Gastrocnemius medialis (tissue), 4 donors: ENCODE measurements at regions not wholly inside any gene's neighbourhood (a gene's known extent, or its start where the extent isn't known, plus 50 kb on each side); places are given as distances from the start of the nearest gene placed in this dataset.

ENCODE experiments used
- ATAC-seq, 2 donors: fragments of 150-250 bp; one replicate each; pipeline ENCODE4 v1.9.1; 2016
- DNase-seq, 2 donors: peaks; one replicate each; pipeline ENCODE4 v3.0.0-alpha.2; 2019
- H3K27ac ChIP-seq, 4 donors: fragments of 200-600 bp; sonication (generic); 1 replicate in 1 of 4; 2 replicates in 3 of 4; pipeline ENCODE4 v1.5.1; 2016 to 2018; ENCODE audit warnings: mild to moderate bottlenecking in 2 of 4, moderate library complexity in 1 of 4
- H3K27me3 ChIP-seq, 3 donors: fragments of 200-600 bp; sonication (generic) in 2 of 3; 1 replicate in 1 of 3; 2 replicates in 2 of 3; pipeline versions ENCODE4 v1.5.1 to v1.6.0; 2016 to 2019; ENCODE audit warnings: mild to moderate bottlenecking in 1 of 3, moderate library complexity in 1 of 3
- H3K36me3 ChIP-seq, 2 donors: fragments of 200-600 bp; sonication (generic) in 1 of 2; one replicate each; pipeline ENCODE4 v1.5.1; 2017 to 2018
- H3K4me1 ChIP-seq, 2 donors: fragments of 200-600 bp; sonication (generic) in 1 of 2; one replicate each; pipeline ENCODE4 v1.5.1; 2016 to 2017; ENCODE audit warnings: mild to moderate bottlenecking in 2 of 2
- H3K4me3 ChIP-seq, 4 donors: fragments of 200-600 bp; sonication (generic) in 3 of 4; 1 replicate in 1 of 4; 2 replicates in 3 of 4; pipeline ENCODE4 v1.5.1; 2016 to 2019; ENCODE audit warnings: mild to moderate bottlenecking in 2 of 4
- H3K9me3 ChIP-seq, 3 donors: fragments of 200-600 bp; sonication (generic) in 2 of 3; 1 replicate in 1 of 3; 2 replicates in 2 of 3; pipeline ENCODE4 v1.5.1; 2016 to 2019
- POLR2A ChIP-seq, 2 donors: fragments of 450-650 bp; IDR thresholded peaks; one replicate each; pipeline ENCODE4 v1.6.1; 2017; ENCODE audit warnings: antibody characterized with exemption in 2 of 2, mild to moderate bottlenecking in 2 of 2, moderate library complexity in 2 of 2
- in situ Hi-C, 4 donors: fragments of 200-750 bp; cut with MboI; loops; one replicate each; pipeline versions ENCODE4 v1.15.0 to v1.8.0; 2017; ENCODE audit warnings: low sequenced_read_pairs in 4 of 4
- intact Hi-C: fragments of 100-400 bp; cut with DNase I; formaldehyde crosslinking; loops from one replicate; pipeline ENCODE4 v1.15.1; 2023; ENCODE audit warnings: low total_unique reads
- TF ChIP-seq, protein P1 (sequence below), 5 experiments: fragments of 450-650 bp in 3 of 5; fragments of 200-600 bp in 2 of 5; sonication (generic) in 2 of 5; IDR thresholded peaks in 4 of 5; conservative IDR thresholded peaks in 1 of 5; 1 replicate in 4 of 5; 2 replicates in 1 of 5; pipeline ENCODE4 v1.5.1; 2016 to 2019; ENCODE audit warnings: antibody characterized with exemption in 5 of 5, mild to moderate bottlenecking in 3 of 5, moderate library complexity in 3 of 5

DNA sequence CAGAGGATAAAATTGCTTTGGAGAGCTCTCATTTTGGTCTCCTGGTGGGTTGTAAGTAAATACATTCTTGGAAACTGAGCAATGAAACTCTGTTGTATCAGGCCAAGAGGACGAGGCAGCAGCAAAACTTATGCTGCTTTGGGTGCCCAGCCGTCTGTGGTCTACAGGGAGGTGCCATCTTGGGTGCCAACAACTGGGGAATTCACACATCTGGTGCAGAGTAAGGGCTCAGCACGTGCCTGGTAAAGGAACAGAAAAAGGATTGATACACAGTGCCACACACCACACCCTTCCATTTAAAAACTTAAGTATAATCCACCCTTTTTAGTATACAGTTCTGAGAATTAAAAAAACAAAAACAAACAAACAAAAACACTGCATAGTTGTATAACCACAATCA, 221.9 kb downstream of the TSN start:
- in situ Hi-C loops (loop anchor here in 1 of 4 donors (25.0 kb wide), 1 partner anchor 2010 kb away; no protein-coding TSS in a partner anchor), intact Hi-C loops (loop anchor here (10.0 kb wide), 1 partner anchor 163 kb away; no protein-coding TSS in a partner anchor)
- ATAC-seq (no peak), DNase-seq (no peak)
- no peaks in the 10 kb centered on the region for H3K4me1 ChIP-seq
- no peaks in the 10 kb centered on the region for H3K36me3 ChIP-seq
- H3K9me3 ChIP-seq: no peaks in the 10 kb centered on the region
- no peaks in the 10 kb centered on the region for H3K27me3 ChIP-seq
- TF ChIP-seq POLR2A (IDR thresholded peaks at IDR 0.05): no peak
- TF ChIP-seq, protein P1, sequence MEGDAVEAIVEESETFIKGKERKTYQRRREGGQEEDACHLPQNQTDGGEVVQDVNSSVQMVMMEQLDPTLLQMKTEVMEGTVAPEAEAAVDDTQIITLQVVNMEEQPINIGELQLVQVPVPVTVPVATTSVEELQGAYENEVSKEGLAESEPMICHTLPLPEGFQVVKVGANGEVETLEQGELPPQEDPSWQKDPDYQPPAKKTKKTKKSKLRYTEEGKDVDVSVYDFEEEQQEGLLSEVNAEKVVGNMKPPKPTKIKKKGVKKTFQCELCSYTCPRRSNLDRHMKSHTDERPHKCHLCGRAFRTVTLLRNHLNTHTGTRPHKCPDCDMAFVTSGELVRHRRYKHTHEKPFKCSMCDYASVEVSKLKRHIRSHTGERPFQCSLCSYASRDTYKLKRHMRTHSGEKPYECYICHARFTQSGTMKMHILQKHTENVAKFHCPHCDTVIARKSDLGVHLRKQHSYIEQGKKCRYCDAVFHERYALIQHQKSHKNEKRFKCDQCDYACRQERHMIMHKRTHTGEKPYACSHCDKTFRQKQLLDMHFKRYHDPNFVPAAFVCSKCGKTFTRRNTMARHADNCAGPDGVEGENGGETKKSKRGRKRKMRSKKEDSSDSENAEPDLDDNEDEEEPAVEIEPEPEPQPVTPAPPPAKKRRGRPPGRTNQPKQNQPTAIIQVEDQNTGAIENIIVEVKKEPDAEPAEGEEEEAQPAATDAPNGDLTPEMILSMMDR (IDR thresholded peaks at IDR 0.05 in 4 of 5, conservative IDR thresholded peaks at IDR 0.05 in 1 of 5): no peak
- H3K4me3 ChIP-seq: no peak overlapping the region
- no peak overlapping the region for H3K27ac ChIP-seq

DNA sequence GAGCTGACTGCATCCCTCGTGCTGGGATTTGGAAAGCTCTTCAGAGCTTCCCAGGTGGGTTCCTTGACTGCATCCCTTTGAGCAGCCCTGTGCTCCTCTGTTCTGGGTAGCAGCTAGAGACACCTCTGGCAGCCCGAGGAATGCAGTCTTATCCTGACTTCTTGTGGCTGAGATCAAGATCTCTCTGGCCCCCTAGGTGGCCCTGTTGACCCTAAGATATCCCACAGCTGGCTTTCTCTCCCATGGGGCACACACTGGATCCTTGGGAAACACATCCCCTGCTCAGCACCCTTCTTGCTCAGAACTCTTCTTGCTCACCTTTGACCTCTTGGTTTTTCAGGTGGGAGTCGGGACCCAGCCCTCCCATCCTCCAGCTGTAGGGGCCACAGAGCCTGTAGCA, 237.2 kb downstream of the TSN start:
- no peak overlapping the region for H3K4me3 ChIP-seq
- no peaks in the 10 kb centered on the region for H3K36me3 ChIP-seq
- no peak overlapping the region for H3K27ac ChIP-seq
- TF ChIP-seq, protein P1 (IDR thresholded peaks at IDR 0.05 in 4 of 5, conservative IDR thresholded peaks at IDR 0.05 in 1 of 5): no peak
- no peak for TF ChIP-seq POLR2A (IDR thresholded peaks at IDR 0.05)
- ATAC-seq: no peak
- in situ Hi-C loops: loop anchor here in 1 of 4 donors (25.0 kb wide), 1 partner anchor 1995 kb away; no protein-coding TSS in a partner anchor
- no peaks in the 10 kb centered on the region for H3K9me3 ChIP-seq
- no peak for DNase-seq
- intact Hi-C loops: no loop called here
- no peaks in the 10 kb centered on the region for H3K4me1 ChIP-seq
- H3K27me3 ChIP-seq: no peaks in the 10 kb centered on the region

GRCh38 chr2:121993682-121994081, 238.2 kb downstream of the TSN start:
- in situ Hi-C loops: loop anchor here in 1 of 4 donors (25.0 kb wide), 1 partner anchor 1994 kb away; no protein-coding TSS in a partner anchor
- H3K4me1 ChIP-seq: no peaks in the 10 kb centered on the region
- ATAC-seq: no peak
- TF ChIP-seq, protein P1 (IDR thresholded peaks at IDR 0.05 in 4 of 5, conservative IDR thresholded peaks at IDR 0.05 in 1 of 5): no peak
- TF ChIP-seq POLR2A (IDR thresholded peaks at IDR 0.05): no peak
- no peak overlapping the region for H3K27ac ChIP-seq
- H3K27me3 ChIP-seq: no peaks in the 10 kb centered on the region
- intact Hi-C loops: no loop called here
- H3K9me3 ChIP-seq: no peaks in the 10 kb centered on the region
- no peak for DNase-seq
- no peak overlapping the region for H3K4me3 ChIP-seq
- no peaks in the 10 kb centered on the region for H3K36me3 ChIP-seq

- DNase-seq (no peak), ATAC-seq (no peak)
- Histone ChIP-seq H3K9me3 (no peaks in the 10 kb centered on the region), H3K27ac (no peak overlapping the region), H3K4me3 (no peak overlapping the region), H3K36me3 (no peaks in the 10 kb centered on the region), H3K27me3 (no peaks in the 10 kb centered on the region), H3K4me1 (no peaks in the 10 kb centered on the region)
- TF ChIP-seq, protein P1 (IDR thresholded peaks at IDR 0.05 in 4 of 5, conservative IDR thresholded peaks at IDR 0.05 in 1 of 5): no peak
- TF ChIP-seq POLR2A (IDR thresholded peaks at IDR 0.05): no peak
- intact Hi-C loops (no loop called here), in situ Hi-C loops (loop anchor here in 1 of 4 donors (25.0 kb wide), 1 partner anchor 1993 kb away; no protein-coding TSS in a partner anchor)
Observed at GRCh38 chr2:121994238-121995206, 239.1 kb downstream of the TSN start.
